ENCODE measurements at regions not wholly inside any gene's neighbourhood (a gene's known extent, or its start where the extent isn't known, plus 50 kb on each side); places are given as distances from the start of the nearest gene placed in this dataset.

- Histone ChIP-seq H3K27ac (no peak overlapping the region), H3K36me3 (ENCODE audit: low read depth, missing control alignments) (no peaks in the 10 kb centered on the region), H3K9me3 (no peaks in the 10 kb centered on the region), H3K4me3 (no peak overlapping the region), H3K4me1 (no peaks in the 10 kb centered on the region), H3K27me3 (no peaks in the 10 kb centered on the region)
- 87 to 92% methylated on average over 6 of the region's 6 CpGs for WGBS, 2 donors
- DNase-seq, result no peak
- TF ChIP-seq CTCF (IDR thresholded peaks at IDR 0.05), result no peak
- no peak for TF ChIP-seq POLR2A (IDR thresholded peaks at IDR 0.05)
- intact Hi-C loops (cut with DNase I; ENCODE audit: low total_unique reads), result no loop called here
These were observed 119.2 kb downstream of the DDX53 start for GRCh38 chrX:23118890-23119527.

GRCh38 chrX:23127586-23127985, 127.8 kb downstream of the DDX53 start:
- no peaks in the 10 kb centered on the region for H3K4me1 ChIP-seq
- 81 to 100% methylated on average over 3 to 4 of the region's 4 CpGs for WGBS, 2 donors
- H3K27me3 ChIP-seq, result no peaks in the 10 kb centered on the region
- H3K4me3 ChIP-seq, result no peak overlapping the region
- TF ChIP-seq CTCF (IDR thresholded peaks at IDR 0.05) (no peak), POLR2A (IDR thresholded peaks at IDR 0.05) (no peak)
- H3K9me3 ChIP-seq, result no peaks in the 10 kb centered on the region
- no peak overlapping the region for H3K27ac ChIP-seq
- H3K36me3 ChIP-seq (ENCODE audit: low read depth, missing control alignments), result no peaks in the 10 kb centered on the region
- no peak for DNase-seq
- intact Hi-C loops (cut with DNase I; ENCODE audit: low total_unique reads), result no loop called here

GRCh38 chrX:23133551-23133950, 133.8 kb downstream of the DDX53 start:
- no peaks in the 10 kb centered on the region for H3K27me3 ChIP-seq
- H3K9me3 ChIP-seq, result no peaks in the 10 kb centered on the region
- 63 to 70% methylated on average over 8 of the region's 8 CpGs for WGBS, 2 donors
- H3K27ac ChIP-seq, result no peak overlapping the region
- intact Hi-C loops (cut with DNase I; ENCODE audit: low total_unique reads), result no loop called here
- H3K36me3 ChIP-seq (ENCODE audit: low read depth, missing control alignments), result no peaks in the 10 kb centered on the region
- no peak for DNase-seq
- no peaks in the 10 kb centered on the region for H3K4me1 ChIP-seq
- H3K4me3 ChIP-seq, result no peak overlapping the region
- TF ChIP-seq CTCF (IDR thresholded peaks at IDR 0.05) (no peak), POLR2A (IDR thresholded peaks at IDR 0.05) (no peak)

- no peaks in the 10 kb centered on the region for H3K4me1 ChIP-seq
- no peak for TF ChIP-seq POLR2A (IDR thresholded peaks at IDR 0.05)
- TF ChIP-seq CTCF (IDR thresholded peaks at IDR 0.05), result no peak
- H3K36me3 ChIP-seq (ENCODE audit: low read depth, missing control alignments), result no peaks in the 10 kb centered on the region
- no peak for DNase-seq
- no peak overlapping the region for H3K4me3 ChIP-seq
- H3K27ac ChIP-seq, result no peak overlapping the region
- H3K9me3 ChIP-seq, result no peaks in the 10 kb centered on the region
- no peaks in the 10 kb centered on the region for H3K27me3 ChIP-seq
- intact Hi-C loops (cut with DNase I; ENCODE audit: low total_unique reads), result no loop called here
These were observed 134.4 kb downstream of the DDX53 start for GRCh38 chrX:23134136-23134535.

GRCh38 chrX:23136816-23137215, 137.1 kb downstream of the DDX53 start:
- Histone ChIP-seq H3K4me3 (no peak overlapping the region), H3K27me3 (no peaks in the 10 kb centered on the region), H3K4me1 (no peaks in the 10 kb centered on the region), H3K27ac (no peak overlapping the region), H3K9me3 (no peaks in the 10 kb centered on the region), H3K36me3 (ENCODE audit: low read depth, missing control alignments) (no peaks in the 10 kb centered on the region)
- WGBS, 2 donors, result 94 to 95% methylated on average over 6 of the region's 6 CpGs
- TF ChIP-seq CTCF (IDR thresholded peaks at IDR 0.05), result no peak
- no peak for TF ChIP-seq POLR2A (IDR thresholded peaks at IDR 0.05)
- intact Hi-C loops (cut with DNase I; ENCODE audit: low total_unique reads), result no loop called here
- no peak for DNase-seq
